Heart right ventricle (tissue), 16 donors: ENCODE measurements at regions not wholly inside any gene's neighbourhood (a gene's known extent, or its start where the extent isn't known, plus 50 kb on each side); places are given as distances from the start of the nearest gene placed in this dataset.

Experiments used
- ATAC-seq, 8 donors: fragments of 200-7000 bp; cut with Tn5 transposase; one replicate each; pipeline ENCODE4 v1.9.1; 2020; ENCODE audit warnings: mild to moderate bottlenecking in 8 of 8, moderate library complexity in 8 of 8, moderate number of reproducible peaks in 1 of 8
- DNase-seq, 2 donors: peaks; one replicate each; pipeline ENCODE4 v3.0.0-alpha.2; 2020
- H3K27ac ChIP-seq, 10 donors: fragments of 200-600 bp; sonication (generic) in 2 of 10; one replicate each; pipeline versions ENCODE4 v1.5.0 to v1.8.0; 2020 to 2022; ENCODE audit warnings: mild to moderate bottlenecking in 3 of 10
- H3K27me3 ChIP-seq, 7 donors: fragments of 200-600 bp; one replicate each; pipeline ENCODE4 v1.8.0; 2021 to 2022; ENCODE audit warnings: mild to moderate bottlenecking in 2 of 7
- H3K36me3 ChIP-seq, 9 donors: fragments of 200-600 bp; sonication (generic) in 1 of 9; one replicate each; pipeline versions ENCODE4 v1.5.0 to v1.8.0; 2020 to 2022; ENCODE audit warnings: mild to moderate bottlenecking in 2 of 9
- H3K4me1 ChIP-seq, 9 donors: fragments of 200-600 bp; sonication (generic) in 1 of 9; one replicate each; pipeline versions ENCODE4 v1.5.0 to v1.8.0; 2020 to 2022; ENCODE audit warnings: mild to moderate bottlenecking in 4 of 9
- H3K4me3 ChIP-seq, 10 donors: fragments of 200-600 bp; sonication (generic) in 2 of 10; one replicate each; pipeline versions ENCODE4 v1.5.0 to v1.8.0; 2020 to 2022; ENCODE audit warnings: mild to moderate bottlenecking in 7 of 10, moderate library complexity in 2 of 10
- H3K9me3 ChIP-seq, 11 donors: fragments of 200-600 bp in 10 of 11; sonication (generic) in 2 of 11; one replicate each; pipeline versions ENCODE4 v1.5.0 to v1.8.0; 2013 to 2022; ENCODE audit warnings: mild to moderate bottlenecking in 2 of 11, control low read depth in 1 of 11, moderate library complexity in 1 of 11
- CTCF ChIP-seq, 9 donors: fragments of 200-600 bp; sonication (generic) in 2 of 9; IDR thresholded peaks; one replicate each; pipeline versions ENCODE4 v1.5.0 to v1.8.0; 2021 to 2022; ENCODE audit warnings: antibody characterized with exemption in 9 of 9, mild to moderate bottlenecking in 5 of 9, moderate library complexity in 1 of 9
- WGBS, 2 donors: extraction: QIAGEN DNeasy Blood & Tissue Kit; methylation state at CpG; one replicate each; pipeline ENCODE4 v1.1.7; 2013; ENCODE audit warnings: inconsistent platforms in 1 of 2; 5-methylcytosine and 5-hydroxymethylcytosine counted together
- intact Hi-C, 10 donors: fragments of 100-400 bp; cut with DNase I; formaldehyde crosslinking; loops; one replicate each; pipeline versions ENCODE4 v1.11.1 to v1.14.2; 2022
- donor health status: Arrhythmogenic right ventricular cardiomyopathy.
- donor health status: ischemic (EF 13 %, LVEDD 7.1; RV severe dilation, severe dysfunction).
- donor health status: healthy with polysubstance abuse.
- donor health status: DM: no; HTN: yes; CAD: no.
- donor health status: DM: no; HTN: no; CAD: no.
- donor health status: ischemic (EF 25% LVEDD 6.9; RV normal size, moderate dysfunction).
- donor health status: ischemic (EF 25% LVEDD 5.7; RV mildly dilated, moderate dysfunction).
- donor health status: healthy.
- donor health status: DM: yes; HTN: yes; CAD: no.
- donor health status: Ischemic cardiomyopathy.
- donor health status: ischemic (EF 35%, LVEDD 5.7; RV mildly dilated, moderate dysfunction).
- donor health status: nonischemic (EF 11% LVEDD 7.7; RV severe dilation, severe dysfunction).
- donor health status: DM: yes; HTN: yes; CAD: no.
- donor health status: PGD.
- donor health status: ischemic (EF 29% LVEDD 5.4; RV normal size, mild dysfunction).
- donor health status: nonischemic (EF 23%, LVEDD 6.1; RV moderate dilation, normal function).

GRCh38 chr14:51173863-51174262, 66.2 kb upstream of the TMX1 start:
- intact Hi-C loops, result no loop called here
- H3K27me3 ChIP-seq, result peaks cover 0 to 8% (median 0%) of the 10 kb centered on the region in 7 donors
- TF ChIP-seq CTCF (IDR thresholded peaks at IDR 0.05), result no peak
- 40 to 58% methylated on average over 1 of the region's 1 CpG for WGBS, 2 donors
- H3K9me3 ChIP-seq, result peaks cover 0 to 1% (median 0%) of the 10 kb centered on the region in 11 donors
- no peaks in the 10 kb centered on the region for H3K4me1 ChIP-seq
- ATAC-seq, result no peak
- no peaks in the 10 kb centered on the region for H3K36me3 ChIP-seq
- no peak for DNase-seq
- no peak overlapping the region for H3K27ac ChIP-seq
- H3K4me3 ChIP-seq, result no peak overlapping the region

- TF ChIP-seq CTCF (IDR thresholded peaks at IDR 0.05), result no peak
- Histone ChIP-seq H3K27me3 (peaks cover 0 to 8% (median 0%) of the 10 kb centered on the region in 7 donors), H3K27ac (no peak overlapping the region), H3K4me3 (no peak overlapping the region), H3K9me3 (peaks cover 0 to 5% (median 0%) of the 10 kb centered on the region in 11 donors), H3K36me3 (no peaks in the 10 kb centered on the region), H3K4me1 (no peaks in the 10 kb centered on the region)
- DNase-seq, result no peak
- intact Hi-C loops, result no loop called here
- WGBS, 2 donors, result 47 to 48% methylated on average over 4 of the region's 4 CpGs
- no peak for ATAC-seq
Observed at GRCh38 chr14:51176839-51177238, 63.2 kb upstream of the TMX1 start.

GRCh38 chr14:51180577-51180976, 59.5 kb upstream of the TMX1 start:
- no peak for TF ChIP-seq CTCF (IDR thresholded peaks at IDR 0.05)
- no peak for ATAC-seq

GRCh38 chr14:51182131-51182565, 57.9 kb upstream of the TMX1 start:
- Histone ChIP-seq H3K36me3 (no peaks in the 10 kb centered on the region), H3K27ac (no peak overlapping the region), H3K9me3 (peaks cover 0 to 5% (median 0%) of the 10 kb centered on the region in 11 donors), H3K4me1 (no peaks in the 10 kb centered on the region), H3K27me3 (no peaks in the 10 kb centered on the region), H3K4me3 (no peak overlapping the region)
- intact Hi-C loops, result no loop called here
- ATAC-seq (no peak), DNase-seq (no peak)
- TF ChIP-seq CTCF (IDR thresholded peaks at IDR 0.05), result peak in 1 of 9 donors; percentile 7
- 65 to 66% methylated on average over 3 of the region's 3 CpGs for WGBS, 2 donors

More at GRCh38 chr14:51180577-51180976, 59.5 kb upstream of the TMX1 start:
- Histone ChIP-seq H3K27me3 (no peaks in the 10 kb centered on the region), H3K4me1 (no peaks in the 10 kb centered on the region), H3K9me3 (peaks cover 0 to 5% (median 0%) of the 10 kb centered on the region in 11 donors), H3K4me3 (no peak overlapping the region), H3K27ac (no peak overlapping the region), H3K36me3 (no peaks in the 10 kb centered on the region)
- intact Hi-C loops, result no loop called here
- 64 to 65% methylated on average over 9 of the region's 9 CpGs for WGBS, 2 donors
- no peak for DNase-seq
